SW 1271 (cell line): ENCODE measurements at regions not wholly inside any gene's neighbourhood (a gene's known extent, or its start where the extent isn't known, plus 50 kb on each side); places are given as distances from the start of the nearest gene placed in this dataset.
"Not testable (repeated sequence)": the region's sequence is repeated elsewhere in the genome, so short reads cannot be mapped to it uniquely, and the experiment has no call there.

Source experiments
- DNase-seq, 2 experiments: peaks; one replicate each; lab custom pipeline; 2025; lab: John Stamatoyannopoulos, UW

GRCh38 chr10:16116404-16117304 lies 256.3 kb upstream of the MINDY3 start:
- DNase-seq: peak in 1 of 2 experiments; percentile 2

- DNase-seq: no peak
Measured at GRCh38 chr10:16117305-16117695, 257.0 kb upstream of the MINDY3 start.

- DNase-seq: no peak
Measured at GRCh38 chr10:16119445-16119844, 259.1 kb upstream of the MINDY3 start.

GRCh38 chr10:16120563-16120962 lies 260.3 kb upstream of the MINDY3 start:
- no peak for DNase-seq

- DNase-seq: no peak
Measured at GRCh38 chr10:16141499-16141898, 281.2 kb upstream of the MINDY3 start.

GRCh38 chr10:16146993-16147392 lies 286.7 kb upstream of the MINDY3 start:
- no peak for DNase-seq

- no peak for DNase-seq
Measured at GRCh38 chr10:16155834-16156233, 281.0 kb upstream of the PTER start.

GRCh38 chr10:16156681-16157080 lies 280.1 kb upstream of the PTER start:
- DNase-seq: no peak

GRCh38 chr10:16165067-16165466 lies 271.7 kb upstream of the PTER start:
- not testable (repeated sequence) for DNase-seq

GRCh38 chr10:16182144-16182543 lies 254.7 kb upstream of the PTER start:
- DNase-seq: no peak

GRCh38 chr10:16182688-16183087 lies 254.1 kb upstream of the PTER start:
- DNase-seq: no peak

GRCh38 chr10:16184096-16184597 lies 252.7 kb upstream of the PTER start:
- DNase-seq: no peak

GRCh38 chr10:16184906-16185305 lies 251.9 kb upstream of the PTER start:
- DNase-seq: no peak

GRCh38 chr10:16186564-16186963 lies 250.2 kb upstream of the PTER start:
- no peak for DNase-seq

GRCh38 chr10:16187161-16187560 lies 249.6 kb upstream of the PTER start:
- DNase-seq: no peak

GRCh38 chr10:16192337-16192736 lies 244.5 kb upstream of the PTER start:
- no peak for DNase-seq

GRCh38 chr10:16193241-16193640 lies 243.6 kb upstream of the PTER start:
- DNase-seq: no peak

- DNase-seq: no peak
Measured at GRCh38 chr10:16195178-16195769, 241.5 kb upstream of the PTER start.

GRCh38 chr10:16195894-16196293 lies 240.9 kb upstream of the PTER start:
- no peak for DNase-seq

- DNase-seq: no peak
Measured at GRCh38 chr10:16199216-16199615, 237.6 kb upstream of the PTER start.

GRCh38 chr10:16223618-16224017 lies 213.2 kb upstream of the PTER start:
- DNase-seq: not testable (repeated sequence)

GRCh38 chr10:16227674-16228073 lies 209.1 kb upstream of the PTER start:
- no peak for DNase-seq

- DNase-seq: no peak
Measured at GRCh38 chr10:16231176-16231575, 205.6 kb upstream of the PTER start.
